ENCODE measurements at regions not wholly inside any gene's neighbourhood (a gene's known extent, or its start where the extent isn't known, plus 50 kb on each side); places are given as distances from the start of the nearest gene placed in this dataset.

DNA sequence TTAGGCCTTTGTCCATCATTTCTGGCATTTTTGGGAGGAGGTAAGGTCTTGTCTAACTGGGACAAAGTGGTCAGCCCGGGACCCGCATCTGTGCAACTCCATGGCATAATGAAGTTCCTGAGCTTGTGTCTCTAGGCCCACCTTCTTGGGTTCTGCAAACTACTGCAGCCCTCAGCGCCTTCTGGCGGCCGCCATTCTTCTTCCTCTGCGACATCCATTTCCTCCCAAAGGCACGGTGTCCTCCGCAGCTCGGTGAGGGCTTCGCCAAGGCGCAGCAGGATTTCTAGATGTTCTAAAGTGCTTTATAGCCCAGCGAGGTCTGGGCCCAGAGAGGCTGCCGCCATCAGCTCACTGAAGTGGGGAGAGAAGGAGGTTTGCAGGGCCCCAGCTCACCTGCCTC lies 134.4 kb upstream of the OR4E1 start:
- TF ChIP-seq CTCF (IDR thresholded peaks at IDR 0.05; ENCODE audit: insufficient read depth, low read length) (no peak), SPI1 (IDR thresholded peaks at IDR 0.05; ENCODE audit: borderline replicate concordance, low read depth) (no peak), POLR2AphosphoS5 (IDR thresholded peaks at IDR 0.05; ENCODE audit: low read depth) (no peak), GABPA (IDR thresholded peaks at IDR 0.05; ENCODE audit: low read depth) (no peak)
- TF ChIP-seq, protein P1, sequence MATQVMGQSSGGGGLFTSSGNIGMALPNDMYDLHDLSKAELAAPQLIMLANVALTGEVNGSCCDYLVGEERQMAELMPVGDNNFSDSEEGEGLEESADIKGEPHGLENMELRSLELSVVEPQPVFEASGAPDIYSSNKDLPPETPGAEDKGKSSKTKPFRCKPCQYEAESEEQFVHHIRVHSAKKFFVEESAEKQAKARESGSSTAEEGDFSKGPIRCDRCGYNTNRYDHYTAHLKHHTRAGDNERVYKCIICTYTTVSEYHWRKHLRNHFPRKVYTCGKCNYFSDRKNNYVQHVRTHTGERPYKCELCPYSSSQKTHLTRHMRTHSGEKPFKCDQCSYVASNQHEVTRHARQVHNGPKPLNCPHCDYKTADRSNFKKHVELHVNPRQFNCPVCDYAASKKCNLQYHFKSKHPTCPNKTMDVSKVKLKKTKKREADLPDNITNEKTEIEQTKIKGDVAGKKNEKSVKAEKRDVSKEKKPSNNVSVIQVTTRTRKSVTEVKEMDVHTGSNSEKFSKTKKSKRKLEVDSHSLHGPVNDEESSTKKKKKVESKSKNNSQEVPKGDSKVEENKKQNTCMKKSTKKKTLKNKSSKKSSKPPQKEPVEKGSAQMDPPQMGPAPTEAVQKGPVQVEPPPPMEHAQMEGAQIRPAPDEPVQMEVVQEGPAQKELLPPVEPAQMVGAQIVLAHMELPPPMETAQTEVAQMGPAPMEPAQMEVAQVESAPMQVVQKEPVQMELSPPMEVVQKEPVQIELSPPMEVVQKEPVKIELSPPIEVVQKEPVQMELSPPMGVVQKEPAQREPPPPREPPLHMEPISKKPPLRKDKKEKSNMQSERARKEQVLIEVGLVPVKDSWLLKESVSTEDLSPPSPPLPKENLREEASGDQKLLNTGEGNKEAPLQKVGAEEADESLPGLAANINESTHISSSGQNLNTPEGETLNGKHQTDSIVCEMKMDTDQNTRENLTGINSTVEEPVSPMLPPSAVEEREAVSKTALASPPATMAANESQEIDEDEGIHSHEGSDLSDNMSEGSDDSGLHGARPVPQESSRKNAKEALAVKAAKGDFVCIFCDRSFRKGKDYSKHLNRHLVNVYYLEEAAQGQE (IDR thresholded peaks at IDR 0.05; ENCODE audit: insufficient replicate concordance, low read depth): no peak
